ENCODE measurements at regions not wholly inside any gene's neighbourhood (a gene's known extent, or its start where the extent isn't known, plus 50 kb on each side); places are given as distances from the start of the nearest gene placed in this dataset.
"Not testable (repeated sequence)": the region's sequence is repeated elsewhere in the genome, so short reads cannot be mapped to it uniquely, and the experiment has no call there.

- H3K4me3 ChIP-seq (replicated peaks in 1 of 4; ENCODE audit: control extremely low read depth in 1 of 4, insufficient read depth in 1 of 4, low read depth in 3 of 4, low read length in 4 of 4); H3K9ac ChIP-seq (ENCODE audit: insufficient read depth, low read length); H3K4me2 ChIP-seq (ENCODE audit: extremely low read depth, insufficient read depth, low read length); H3K79me2 ChIP-seq (ENCODE audit: control insufficient read depth, insufficient read depth, low read length); H2AFZ ChIP-seq (ENCODE audit: low read length); H3K27me3 ChIP-seq (ENCODE audit: control insufficient read depth, insufficient read depth, low read length); H3K27ac ChIP-seq (ENCODE audit: insufficient read depth, low read length); DNase-seq (ENCODE audit: low read depth in 2 of 2); H3K4me1 ChIP-seq (ENCODE audit: control insufficient read depth, extremely low read depth, insufficient read depth, low read length); H3K9me3 ChIP-seq (ENCODE audit: control insufficient read depth, insufficient read depth, low read depth, low read length); H3K36me3 ChIP-seq (ENCODE audit: control insufficient read depth, insufficient read depth, low read length); H4K20me1 ChIP-seq (ENCODE audit: control insufficient read depth, extremely low read depth, insufficient read depth, low read length): not testable (repeated sequence)
Measured at GRCh38 chr14:106006043-106006442, 479.7 kb downstream of the TMEM121 start.

- H3K27me3 ChIP-seq (ENCODE audit: control insufficient read depth, insufficient read depth, low read length); H3K36me3 ChIP-seq (ENCODE audit: control insufficient read depth, insufficient read depth, low read length); H3K4me2 ChIP-seq (ENCODE audit: extremely low read depth, insufficient read depth, low read length); H3K27ac ChIP-seq (ENCODE audit: insufficient read depth, low read length); H3K4me3 ChIP-seq (replicated peaks in 1 of 4; ENCODE audit: control extremely low read depth in 1 of 4, insufficient read depth in 1 of 4, low read depth in 3 of 4, low read length in 4 of 4); H2AFZ ChIP-seq (ENCODE audit: low read length); H3K9me3 ChIP-seq (ENCODE audit: control insufficient read depth, insufficient read depth, low read depth, low read length); H3K4me1 ChIP-seq (ENCODE audit: control insufficient read depth, extremely low read depth, insufficient read depth, low read length); H3K9ac ChIP-seq (ENCODE audit: insufficient read depth, low read length); H3K79me2 ChIP-seq (ENCODE audit: control insufficient read depth, insufficient read depth, low read length); H4K20me1 ChIP-seq (ENCODE audit: control insufficient read depth, extremely low read depth, insufficient read depth, low read length); DNase-seq (ENCODE audit: low read depth in 2 of 2): not testable (repeated sequence)
Measured at GRCh38 chr14:106006716-106007115, 480.3 kb downstream of the TMEM121 start.

GRCh38 chr14:106010783-106011182 is 484.4 kb downstream of the TMEM121 start:
- no peaks in the 10 kb centered on the region for H3K4me1 ChIP-seq (ENCODE audit: control insufficient read depth, extremely low read depth, insufficient read depth, low read length)
- no peaks in the 10 kb centered on the region for H3K79me2 ChIP-seq (ENCODE audit: control insufficient read depth, insufficient read depth, low read length)
- no peaks in the 10 kb centered on the region for H3K36me3 ChIP-seq (ENCODE audit: control insufficient read depth, insufficient read depth, low read length)
- no peak overlapping the region for H2AFZ ChIP-seq (ENCODE audit: low read length)
- no peak for TF ChIP-seq EZH2 (IDR thresholded peaks at IDR 0.05; ENCODE audit: low read length, missing control alignments)
- no peak for TF ChIP-seq CTCF (conservative IDR thresholded peaks at IDR 0.05 in 1 of 2, IDR thresholded peaks at IDR 0.05 in 1 of 2; ENCODE audit: low read depth in 1 of 2, low read length in 2 of 2)
- no peak overlapping the region for H3K4me3 ChIP-seq (replicated peaks in 1 of 4; ENCODE audit: control extremely low read depth in 1 of 4, insufficient read depth in 1 of 4, low read depth in 3 of 4, low read length in 4 of 4)
- H3K27me3 ChIP-seq (ENCODE audit: control insufficient read depth, insufficient read depth, low read length): no peaks in the 10 kb centered on the region
- no peak overlapping the region for H3K27ac ChIP-seq (ENCODE audit: insufficient read depth, low read length)
- H4K20me1 ChIP-seq (ENCODE audit: control insufficient read depth, extremely low read depth, insufficient read depth, low read length): no peaks in the 10 kb centered on the region
- no peak overlapping the region for H3K4me2 ChIP-seq (ENCODE audit: extremely low read depth, insufficient read depth, low read length)
- DNase-seq (ENCODE audit: low read depth in 2 of 2): no peak
- H3K9me3 ChIP-seq (ENCODE audit: control insufficient read depth, insufficient read depth, low read depth, low read length): no peaks in the 10 kb centered on the region
- no peak overlapping the region for H3K9ac ChIP-seq (ENCODE audit: insufficient read depth, low read length)

DNA sequence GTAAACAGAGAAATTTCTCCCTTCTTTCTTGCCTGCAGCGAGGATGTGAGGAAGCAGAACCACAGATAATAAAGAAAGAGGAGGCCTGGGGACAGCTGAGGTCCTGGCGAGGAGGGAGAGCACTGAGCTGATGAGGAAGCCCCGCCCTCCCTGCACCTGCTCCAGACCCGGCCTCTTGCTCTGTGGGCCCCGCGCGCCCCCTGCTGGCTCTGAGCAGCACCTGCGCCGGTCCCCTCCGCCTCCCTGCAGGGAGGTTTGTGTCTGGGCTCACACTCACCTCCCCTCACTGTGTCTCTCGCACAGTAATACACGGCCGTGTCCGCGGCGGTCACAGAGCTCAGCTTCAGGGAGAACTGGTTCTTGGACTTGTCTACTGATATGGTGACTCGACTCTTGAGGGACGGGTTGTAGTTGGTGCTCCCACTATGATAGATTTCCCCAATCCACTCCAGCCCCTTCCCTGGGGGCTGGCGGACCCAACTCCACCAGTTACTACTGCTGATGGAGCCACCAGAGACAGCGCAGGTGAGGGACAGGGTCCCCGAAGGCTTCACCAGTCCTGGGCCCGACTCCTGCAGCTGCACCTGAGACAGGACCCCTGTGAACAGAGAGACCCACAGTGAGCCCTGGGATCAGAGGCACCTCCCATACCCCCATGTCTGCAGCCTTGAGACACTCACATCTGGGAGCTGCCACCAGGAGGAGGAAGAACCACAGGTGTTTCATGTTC is 485.4 kb downstream of the TMEM121 start:
- H2AFZ ChIP-seq (ENCODE audit: low read length); H3K36me3 ChIP-seq (ENCODE audit: control insufficient read depth, insufficient read depth, low read length); H3K4me2 ChIP-seq (ENCODE audit: extremely low read depth, insufficient read depth, low read length); H3K9ac ChIP-seq (ENCODE audit: insufficient read depth, low read length); H3K27ac ChIP-seq (ENCODE audit: insufficient read depth, low read length); DNase-seq (ENCODE audit: low read depth in 2 of 2); H3K4me3 ChIP-seq (replicated peaks in 1 of 4; ENCODE audit: control extremely low read depth in 1 of 4, insufficient read depth in 1 of 4, low read depth in 3 of 4, low read length in 4 of 4); H3K9me3 ChIP-seq (ENCODE audit: control insufficient read depth, insufficient read depth, low read depth, low read length); H3K79me2 ChIP-seq (ENCODE audit: control insufficient read depth, insufficient read depth, low read length); H4K20me1 ChIP-seq (ENCODE audit: control insufficient read depth, extremely low read depth, insufficient read depth, low read length); H3K4me1 ChIP-seq (ENCODE audit: control insufficient read depth, extremely low read depth, insufficient read depth, low read length); H3K27me3 ChIP-seq (ENCODE audit: control insufficient read depth, insufficient read depth, low read length): not testable (repeated sequence)

DNA sequence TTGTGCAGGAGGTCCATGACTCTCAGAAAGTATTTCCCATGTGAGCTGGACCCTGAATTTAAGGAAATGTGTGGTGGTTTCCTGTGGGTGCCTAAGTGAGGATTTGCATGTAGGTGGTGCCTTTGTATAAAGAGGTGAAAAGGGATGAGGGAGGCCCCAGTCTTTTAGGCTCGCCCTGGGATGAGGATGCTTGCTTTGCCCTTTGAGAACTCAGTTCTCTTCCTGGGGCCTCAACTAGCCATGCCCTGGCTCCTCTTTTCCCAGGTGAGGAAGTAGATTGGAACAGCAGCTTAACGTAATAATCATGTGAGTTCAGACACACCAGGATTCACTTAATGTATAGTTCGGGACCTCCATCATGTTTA is 486.0 kb downstream of the TMEM121 start:
- H4K20me1 ChIP-seq (ENCODE audit: control insufficient read depth, extremely low read depth, insufficient read depth, low read length); H3K27ac ChIP-seq (ENCODE audit: insufficient read depth, low read length); H3K36me3 ChIP-seq (ENCODE audit: control insufficient read depth, insufficient read depth, low read length): not testable (repeated sequence)

More for the DNA sequence above, 486.0 kb downstream of the TMEM121 start:
- H3K4me2 ChIP-seq (ENCODE audit: extremely low read depth, insufficient read depth, low read length); H3K9ac ChIP-seq (ENCODE audit: insufficient read depth, low read length); H3K9me3 ChIP-seq (ENCODE audit: control insufficient read depth, insufficient read depth, low read depth, low read length); DNase-seq (ENCODE audit: low read depth in 2 of 2); H3K4me1 ChIP-seq (ENCODE audit: control insufficient read depth, extremely low read depth, insufficient read depth, low read length); H3K4me3 ChIP-seq (replicated peaks in 1 of 4; ENCODE audit: control extremely low read depth in 1 of 4, insufficient read depth in 1 of 4, low read depth in 3 of 4, low read length in 4 of 4); H3K27me3 ChIP-seq (ENCODE audit: control insufficient read depth, insufficient read depth, low read length); H2AFZ ChIP-seq (ENCODE audit: low read length); H3K79me2 ChIP-seq (ENCODE audit: control insufficient read depth, insufficient read depth, low read length): not testable (repeated sequence)
